ENCODE measurements at regions not wholly inside any gene's neighbourhood (a gene's known extent, or its start where the extent isn't known, plus 50 kb on each side); places are given as distances from the start of the nearest gene placed in this dataset.

- DNase-seq (ENCODE audit: low spot score): no peak
- Mint-ChIP-seq H3K27me3 (ENCODE audit: low read depth) (peaks cover 4% of the 10 kb centered on the region), H3K36me3 (ENCODE audit: low read depth) (no peaks in the 10 kb centered on the region), H3K4me3 (ENCODE audit: unreplicated experiment) (no peak overlapping the region), H3K4me1 (ENCODE audit: low read depth) (peaks cover 5% of the 10 kb centered on the region), H3K9me3 (ENCODE audit: low read depth) (peaks cover 4% of the 10 kb centered on the region), H3K27ac (ENCODE audit: unreplicated experiment) (no peak overlapping the region)
- TF ChIP-seq CTCF (IDR thresholded peaks at IDR 0.05): no peak
These were observed 100.8 kb upstream of the TANK start for GRCh38 chr2:161059388-161059787.

- no peak for DNase-seq (ENCODE audit: low spot score)
- peaks cover 5% of the 10 kb centered on the region for H3K4me1 Mint-ChIP-seq (ENCODE audit: low read depth)
- no peak overlapping the region for H3K4me3 Mint-ChIP-seq (ENCODE audit: unreplicated experiment)
- H3K27me3 Mint-ChIP-seq (ENCODE audit: low read depth): no peaks in the 10 kb centered on the region
- TF ChIP-seq CTCF (IDR thresholded peaks at IDR 0.05): no peak
- H3K27ac Mint-ChIP-seq (ENCODE audit: unreplicated experiment): no peak overlapping the region
- no peaks in the 10 kb centered on the region for H3K36me3 Mint-ChIP-seq (ENCODE audit: low read depth)
- no peaks in the 10 kb centered on the region for H3K9me3 Mint-ChIP-seq (ENCODE audit: low read depth)
These were observed 98.4 kb upstream of the TANK start for GRCh38 chr2:161061786-161062185.

- Mint-ChIP-seq H3K27me3 (ENCODE audit: low read depth) (no peaks in the 10 kb centered on the region), H3K4me1 (ENCODE audit: low read depth) (peaks cover 5% of the 10 kb centered on the region), H3K27ac (ENCODE audit: unreplicated experiment) (peak overlapping the region; percentile 45), H3K36me3 (ENCODE audit: low read depth) (no peaks in the 10 kb centered on the region), H3K9me3 (ENCODE audit: low read depth) (no peaks in the 10 kb centered on the region), H3K4me3 (ENCODE audit: unreplicated experiment) (no peak overlapping the region)
- TF ChIP-seq CTCF (IDR thresholded peaks at IDR 0.05): peak; percentile 95
- no peak for DNase-seq (ENCODE audit: low spot score)
These were observed 96.9 kb upstream of the TANK start for GRCh38 chr2:161063157-161063945.

GRCh38 chr2:161063946-161064306 lies 96.3 kb upstream of the TANK start:
- peak; percentile 20 for TF ChIP-seq CTCF (IDR thresholded peaks at IDR 0.05)
- Mint-ChIP-seq H3K9me3 (ENCODE audit: low read depth) (no peaks in the 10 kb centered on the region), H3K36me3 (ENCODE audit: low read depth) (no peaks in the 10 kb centered on the region), H3K4me1 (ENCODE audit: low read depth) (peaks cover 5% of the 10 kb centered on the region), H3K27me3 (ENCODE audit: low read depth) (no peaks in the 10 kb centered on the region), H3K4me3 (ENCODE audit: unreplicated experiment) (no peak overlapping the region), H3K27ac (ENCODE audit: unreplicated experiment) (no peak overlapping the region)
- DNase-seq (ENCODE audit: low spot score): no peak

GRCh38 chr2:161067846-161068350 lies 92.3 kb upstream of the TANK start:
- Mint-ChIP-seq H3K36me3 (ENCODE audit: low read depth) (no peaks in the 10 kb centered on the region), H3K27ac (ENCODE audit: unreplicated experiment) (no peak overlapping the region), H3K9me3 (ENCODE audit: low read depth) (no peaks in the 10 kb centered on the region), H3K4me3 (ENCODE audit: unreplicated experiment) (no peak overlapping the region), H3K4me1 (ENCODE audit: low read depth) (peaks cover 5% of the 10 kb centered on the region), H3K27me3 (ENCODE audit: low read depth) (no peaks in the 10 kb centered on the region)
- TF ChIP-seq CTCF (IDR thresholded peaks at IDR 0.05): no peak
- no peak for DNase-seq (ENCODE audit: low spot score)
